ENCODE measurements at regions not wholly inside any gene's neighbourhood (a gene's known extent, or its start where the extent isn't known, plus 50 kb on each side); places are given as distances from the start of the nearest gene placed in this dataset.
A peak's percentile ranks its signal among the peaks of the same experiment; 100 is the strongest.

- H2AFZ ChIP-seq (ENCODE audit: control insufficient read depth, low read depth, low read length), result no peak overlapping the region
These were observed 52.2 kb upstream of the ACKR3 start for GRCh38 chr2:236517251-236518031.

More at GRCh38 chr2:236517251-236518031, 52.2 kb upstream of the ACKR3 start:
- ChIA-PET SMC1A (ENCODE audit: uncharacterized antibody, unreplicated experiment) (interaction anchor here (0.9 to 3.7 kb wide), 10 partner anchors 10 to 542 kb away, joined by 3 to 27 read pairs (median 5); partner anchors contain the start of gene ACKR3), CTCF (interaction anchor here (0.6 to 3.7 kb wide), 5 partner anchors 13 to 54 kb away, joined by 3 to 20 read pairs (median 6); partner anchors contain the start of gene ACKR3), POLR2A (interaction anchor here (0.6 to 1.3 kb wide), 3 partner anchors 14 to 540 kb away, joined by 3 to 5 read pairs (median 4); partner anchors contain the start of gene ACKR3), RAD21 (ENCODE audit: unreplicated experiment) (interaction anchor here (1.0 to 2.4 kb wide), 4 partner anchors 13 to 543 kb away, joined by 3 to 16 read pairs (median 7); partner anchors contain the start of gene ACKR3)
- no peaks in the 10 kb centered on the region for H3K9me3 ChIP-seq (replicated peaks; ENCODE audit: control insufficient read depth, insufficient read depth, low read length)
- no peaks in the 10 kb centered on the region for H3K36me3 ChIP-seq (ENCODE audit: control insufficient read depth in 2 of 2, insufficient read depth in 2 of 2, low read length in 1 of 2)
- no peak overlapping the region for H3K9ac ChIP-seq (ENCODE audit: control insufficient read depth, insufficient read depth, low read length)
- in situ Hi-C loops (cut with MboI) (loop anchor here (5.0 kb wide), 1 partner anchor 50 kb away; the partner anchor contains the start of gene ACKR3), intact Hi-C loops (cut with micrococcal nuclease; ENCODE audit: unreplicated experiment) (loop anchor here (10.0 kb wide), 1 partner anchor 163 kb away; no protein-coding TSS in a partner anchor)
- whole genome bisulfite sequencing (ENCODE audit: insufficient coverage, insufficient replicate concordance, low lambda C conversion rate, missing lambda C conversion rate), result 80% methylated on average over 11 of the region's 11 CpGs
- TF ChIP-seq ZBTB4 (CRISPR knock-in tag; IDR thresholded peaks at IDR 0.05), result no peak
- no peak for TF ChIP-seq ZNF274 (IDR thresholded peaks at IDR 0.05; ENCODE audit: insufficient read depth, insufficient read length)
- TF ChIP-seq NFIC (IDR thresholded peaks at IDR 0.05; ENCODE audit: low read depth, low read length), result no peak
- TF ChIP-seq KDM1A (IDR thresholded peaks at IDR 0.05; ENCODE audit: borderline replicate concordance), result no peak
- TF ChIP-seq CHD1 (IDR thresholded peaks at IDR 0.05; ENCODE audit: low read depth, low read length), result no peak
- TF ChIP-seq MXI1 (IDR thresholded peaks at IDR 0.05; ENCODE audit: low read depth, low read length), result no peak
- no TSS peak for BruUV-seq (replicated peaks)
- no peak overlapping the region for H3K27ac ChIP-seq (ENCODE audit: control insufficient read depth, insufficient read depth)
- FAIRE-seq (peak; percentile 18), DNase-seq (ENCODE audit: low read depth, low spot score) (no peak), ATAC-seq (no peak)
- H3K79me2 ChIP-seq (ENCODE audit: control insufficient read depth, insufficient read depth, low read length), result no peaks in the 10 kb centered on the region
- H3K4me2 ChIP-seq (ENCODE audit: control insufficient read depth, insufficient read depth), result no peak overlapping the region
- peaks cover 5% of the 10 kb centered on the region for H3K4me1 ChIP-seq (ENCODE audit: control insufficient read depth, insufficient read depth, low read length)
- H3K27me3 ChIP-seq (replicated peaks in 1 of 2; ENCODE audit: control insufficient read depth in 2 of 2, insufficient read depth in 2 of 2, low read length in 1 of 2), result no peaks in the 10 kb centered on the region
- H3K4me3 ChIP-seq, result no peak overlapping the region
- H4K20me1 ChIP-seq (ENCODE audit: control insufficient read depth, insufficient read depth), result no peaks in the 10 kb centered on the region
